C4-2B (cell line): ENCODE measurements at regions not wholly inside any gene's neighbourhood (a gene's known extent, or its start where the extent isn't known, plus 50 kb on each side); places are given as distances from the start of the nearest gene placed in this dataset.

Experiments
- H3K27ac ChIP-seq: fragments of 450-650 bp; 2 replicates; pipeline ENCODE4 v1.5.1; 2017
- CTCF ChIP-seq: fragments of 450-650 bp; conservative IDR thresholded peaks from 2 replicates; pipeline ENCODE4 v1.5.1; 2017; ENCODE audit warnings: mild to moderate bottlenecking
- ZFX ChIP-seq: fragments of 450-650 bp; IDR thresholded peaks from 2 replicates; pipeline ENCODE4 v1.6.1; 2017

- no peak for TF ChIP-seq ZFX
- no peak for TF ChIP-seq CTCF
- H3K27ac ChIP-seq = no peak overlapping the region
These were observed 138.7 kb downstream of the BBOX1 start for GRCh38 chr11:27179334-27179733.

GRCh38 chr11:27178859-27179258 lies 138.2 kb downstream of the BBOX1 start:
- TF ChIP-seq CTCF (no peak), ZFX (no peak)
- H3K27ac ChIP-seq = no peak overlapping the region
